Mesendoderm (in vitro differentiated cells): ENCODE measurements at regions not wholly inside any gene's neighbourhood (a gene's known extent, or its start where the extent isn't known, plus 50 kb on each side); places are given as distances from the start of the nearest gene placed in this dataset.
"Not testable (repeated sequence)": the region's sequence is repeated elsewhere in the genome, so short reads cannot be mapped to it uniquely, and the experiment has no call there.

Experiments used
- DNase-seq: peaks from one replicate; pipeline ENCODE4 v3.0.0; 2013
- H2AK5ac ChIP-seq: 2 replicates; pipeline ENCODE4 v1.6.1; 2013; ENCODE audit warnings: low read length, inconsistent platforms
- H2BK120ac ChIP-seq: 2 replicates; pipeline ENCODE4 v1.6.1; 2013; ENCODE audit warnings: low read depth, mild to moderate bottlenecking, low read length, moderate library complexity, mixed read lengths
- H2BK15ac ChIP-seq: replicated peaks from 2 replicates; pipeline ENCODE4 v1.6.1; 2013; ENCODE audit warnings: low read depth, mild to moderate bottlenecking, moderate library complexity
- H2BK5ac ChIP-seq: 2 replicates; pipeline ENCODE4 v1.6.1; 2013; ENCODE audit warnings: low read length, inconsistent platforms
- H3K18ac ChIP-seq: 2 replicates; pipeline ENCODE4 v1.6.1; 2013; ENCODE audit warnings: mild to moderate bottlenecking, low read length, mixed read lengths
- H3K23ac ChIP-seq: one replicate; pipeline ENCODE4 v1.6.1; 2013; ENCODE audit warnings: low read length
- H3K27ac ChIP-seq: 2 replicates; pipeline ENCODE4 v1.5.1; 2013; ENCODE audit warnings: low read depth, mild to moderate bottlenecking, inconsistent platforms, low read length, moderate library complexity
- H3K27me3 ChIP-seq: 2 replicates; pipeline ENCODE4 v1.6.1; 2013; ENCODE audit warnings: low read length, control low read depth, mild to moderate bottlenecking, inconsistent platforms; ENCODE audit not compliant: insufficient read depth, poor library complexity
- H3K36me3 ChIP-seq: 2 replicates; pipeline ENCODE4 v1.6.1; 2013; ENCODE audit warnings: low read length, inconsistent platforms; ENCODE audit not compliant: control insufficient read depth, insufficient read depth
- H3K4ac ChIP-seq: one replicate; pipeline ENCODE4 v1.6.1; 2013; ENCODE audit warnings: low read depth, mild to moderate bottlenecking, low read length, moderate library complexity
- H3K4me1 ChIP-seq: 2 replicates; pipeline ENCODE4 v1.6.1; 2013; ENCODE audit warnings: low read depth, low read length, inconsistent platforms; ENCODE audit not compliant: control insufficient read depth
- H3K4me2 ChIP-seq: 2 replicates; pipeline ENCODE4 v1.6.1; 2013; ENCODE audit warnings: low read length
- H3K4me3 ChIP-seq: 2 replicates; pipeline ENCODE4 v1.5.1; 2013; ENCODE audit warnings: mild to moderate bottlenecking, low read length
- H3K56ac ChIP-seq: one replicate; pipeline ENCODE4 v1.6.1; 2013; ENCODE audit warnings: low read length
- H3K79me1 ChIP-seq: 2 replicates; pipeline ENCODE4 v1.6.1; 2013; ENCODE audit warnings: low read length, inconsistent platforms
- H3K79me2 ChIP-seq: 2 replicates; pipeline ENCODE4 v1.6.1; 2013; ENCODE audit warnings: mild to moderate bottlenecking, low read length; ENCODE audit not compliant: control insufficient read depth, insufficient read depth
- H3K9ac ChIP-seq: 2 replicates; pipeline ENCODE4 v1.6.1; 2013; ENCODE audit warnings: low read length, inconsistent platforms
- H4K5ac ChIP-seq: one replicate; pipeline ENCODE4 v1.6.1; 2013; ENCODE audit warnings: low read length
- H4K8ac ChIP-seq: one replicate; pipeline ENCODE4 v1.6.1; 2013; ENCODE audit warnings: low read depth, mild to moderate bottlenecking, control low read depth, low read length, moderate library complexity
- WGBS: extraction: QIAGEN DNeasy Blood & Tissue Kit; methylation state at CpG from one replicate; pipeline ENCODE4 v1.1.7; 2013; ENCODE audit warnings: low lambda C conversion rate, missing lambda C conversion rate; ENCODE audit not compliant: insufficient coverage; ENCODE audit errors: extremely low coverage; 5-methylcytosine and 5-hydroxymethylcytosine counted together

DNA sequence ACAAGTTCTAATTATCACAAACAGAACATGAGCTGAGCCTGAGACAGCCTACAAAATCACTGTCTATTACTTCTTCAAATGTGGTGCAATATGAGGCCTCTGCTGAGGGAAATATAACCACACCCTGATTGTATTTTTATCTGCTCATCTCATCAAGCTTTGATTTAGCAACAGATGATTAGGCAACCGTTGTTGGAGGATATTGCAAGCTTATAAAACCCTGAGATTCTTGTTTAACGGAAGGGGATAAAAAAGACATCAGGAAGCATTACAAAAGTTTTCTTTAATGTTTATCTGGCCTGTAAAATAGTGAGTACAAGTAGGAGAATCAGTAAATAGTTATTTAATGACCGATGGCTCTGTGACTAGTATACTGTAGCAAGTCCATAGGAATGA lies 108.5 kb downstream of the ZNF330 start:
- Histone ChIP-seq H2BK120ac (no peak overlapping the region), H3K79me1 (no peaks in the 10 kb centered on the region), H3K18ac (no peak overlapping the region), H3K27me3 (no peaks in the 10 kb centered on the region), H3K4me1 (no peaks in the 10 kb centered on the region), H3K9ac (no peak overlapping the region), H2BK5ac (no peak overlapping the region), H4K5ac (no peak overlapping the region), H3K4me3 (no peak overlapping the region), H3K4ac (no peak overlapping the region), H2BK15ac (no peak overlapping the region), H3K23ac (no peak overlapping the region), H3K36me3 (no peaks in the 10 kb centered on the region), H3K56ac (no peak overlapping the region), H4K8ac (no peak overlapping the region), H3K4me2 (no peak overlapping the region), H2AK5ac (no peak overlapping the region), H3K27ac (no peak overlapping the region), H3K79me2 (no peaks in the 10 kb centered on the region)
- no peak for DNase-seq
- no CpG with 5 or more reads among the region's 3 CpGs for WGBS

DNA sequence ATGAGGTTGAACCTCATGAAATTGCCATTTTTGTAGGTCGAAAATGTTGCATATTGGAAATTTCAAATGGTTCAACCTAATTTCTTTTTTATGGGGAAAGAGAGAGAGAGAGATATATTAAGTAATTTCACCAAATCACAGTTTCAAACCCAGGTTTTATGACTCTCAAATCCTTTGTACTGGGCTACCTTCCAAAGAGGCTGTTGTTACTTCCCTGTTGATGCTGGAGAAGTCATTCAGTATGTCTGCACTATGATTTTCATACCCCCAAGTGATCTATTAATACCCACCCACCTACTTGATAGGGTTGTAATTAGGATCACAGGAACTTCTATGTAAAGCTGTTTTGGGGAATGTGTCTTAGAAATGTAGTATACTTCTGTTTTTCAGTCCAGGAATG lies 109.9 kb downstream of the ZNF330 start:
- H4K5ac ChIP-seq = no peak overlapping the region
- H3K27ac ChIP-seq = no peak overlapping the region
- H3K4me1 ChIP-seq = no peaks in the 10 kb centered on the region
- no peak overlapping the region for H3K56ac ChIP-seq
- no peak overlapping the region for H4K8ac ChIP-seq
- H3K4me3 ChIP-seq = no peak overlapping the region
- no peak overlapping the region for H2BK5ac ChIP-seq
- no peak overlapping the region for H3K4ac ChIP-seq
- DNase-seq = no peak
- H3K23ac ChIP-seq = no peak overlapping the region
- H3K4me2 ChIP-seq = no peak overlapping the region
- no CpG with 5 or more reads among the region's 1 CpG for WGBS
- H3K9ac ChIP-seq = no peak overlapping the region
- H3K79me2 ChIP-seq = no peaks in the 10 kb centered on the region
- no peak overlapping the region for H2AK5ac ChIP-seq
- H3K79me1 ChIP-seq = no peaks in the 10 kb centered on the region
- H3K27me3 ChIP-seq = no peaks in the 10 kb centered on the region
- no peak overlapping the region for H3K18ac ChIP-seq
- no peak overlapping the region for H2BK15ac ChIP-seq
- no peak overlapping the region for H2BK120ac ChIP-seq
- no peaks in the 10 kb centered on the region for H3K36me3 ChIP-seq

DNA sequence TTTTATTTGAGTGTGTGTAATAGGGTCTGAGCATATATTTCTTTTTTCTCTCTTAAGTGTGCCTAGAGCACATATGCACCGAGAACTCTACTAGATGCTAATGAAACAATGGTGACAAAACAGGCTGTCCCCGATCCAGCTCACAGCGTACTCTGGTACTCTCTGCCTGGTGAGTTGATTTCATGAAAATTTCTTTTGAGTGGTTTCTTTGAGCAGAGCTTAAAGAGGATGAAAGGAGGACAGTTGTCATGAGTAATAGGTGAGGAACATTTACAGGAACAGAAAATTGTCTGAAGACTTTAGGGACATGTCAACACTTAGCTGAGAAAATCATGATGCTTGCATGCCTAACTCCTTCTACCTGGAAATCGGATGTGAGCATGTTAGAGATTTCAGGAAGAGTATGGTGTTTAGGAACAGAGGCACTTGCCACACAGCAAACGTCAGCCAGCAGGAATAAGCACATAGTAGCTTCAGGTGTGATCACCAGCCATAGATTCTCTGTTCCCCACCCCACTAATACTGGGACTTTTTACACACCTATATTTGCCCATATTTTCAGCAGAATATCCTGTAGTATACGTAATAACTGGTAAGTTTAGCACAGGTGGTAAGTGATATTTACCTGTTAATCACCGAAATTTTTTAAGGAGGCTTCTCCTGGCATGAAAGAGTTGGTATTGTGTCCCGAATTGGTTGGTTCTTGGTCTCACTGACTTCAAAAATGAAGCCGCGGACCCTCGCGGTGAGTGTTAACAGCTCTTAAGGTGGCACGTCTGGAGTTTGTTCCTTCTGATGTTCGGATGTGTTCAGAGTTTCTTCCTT lies 111.1 kb downstream of the ZNF330 start:
- no CpG with 5 or more reads among the region's 14 CpGs for WGBS
- Histone ChIP-seq H3K4me1 (no peaks in the 10 kb centered on the region), H2BK5ac (no peak overlapping the region), H2BK120ac (no peak overlapping the region), H3K79me1 (no peaks in the 10 kb centered on the region), H3K9ac (no peak overlapping the region), H3K79me2 (no peaks in the 10 kb centered on the region), H3K4ac (no peak overlapping the region), H2AK5ac (no peak overlapping the region), H4K5ac (no peak overlapping the region), H3K27me3 (no peaks in the 10 kb centered on the region), H3K36me3 (no peaks in the 10 kb centered on the region), H3K18ac (no peak overlapping the region), H4K8ac (no peak overlapping the region), H3K56ac (no peak overlapping the region), H3K4me2 (no peak overlapping the region), H3K4me3 (no peak overlapping the region), H3K27ac (no peak overlapping the region), H3K23ac (no peak overlapping the region), H2BK15ac (no peak overlapping the region)
- DNase-seq = no peak

DNA sequence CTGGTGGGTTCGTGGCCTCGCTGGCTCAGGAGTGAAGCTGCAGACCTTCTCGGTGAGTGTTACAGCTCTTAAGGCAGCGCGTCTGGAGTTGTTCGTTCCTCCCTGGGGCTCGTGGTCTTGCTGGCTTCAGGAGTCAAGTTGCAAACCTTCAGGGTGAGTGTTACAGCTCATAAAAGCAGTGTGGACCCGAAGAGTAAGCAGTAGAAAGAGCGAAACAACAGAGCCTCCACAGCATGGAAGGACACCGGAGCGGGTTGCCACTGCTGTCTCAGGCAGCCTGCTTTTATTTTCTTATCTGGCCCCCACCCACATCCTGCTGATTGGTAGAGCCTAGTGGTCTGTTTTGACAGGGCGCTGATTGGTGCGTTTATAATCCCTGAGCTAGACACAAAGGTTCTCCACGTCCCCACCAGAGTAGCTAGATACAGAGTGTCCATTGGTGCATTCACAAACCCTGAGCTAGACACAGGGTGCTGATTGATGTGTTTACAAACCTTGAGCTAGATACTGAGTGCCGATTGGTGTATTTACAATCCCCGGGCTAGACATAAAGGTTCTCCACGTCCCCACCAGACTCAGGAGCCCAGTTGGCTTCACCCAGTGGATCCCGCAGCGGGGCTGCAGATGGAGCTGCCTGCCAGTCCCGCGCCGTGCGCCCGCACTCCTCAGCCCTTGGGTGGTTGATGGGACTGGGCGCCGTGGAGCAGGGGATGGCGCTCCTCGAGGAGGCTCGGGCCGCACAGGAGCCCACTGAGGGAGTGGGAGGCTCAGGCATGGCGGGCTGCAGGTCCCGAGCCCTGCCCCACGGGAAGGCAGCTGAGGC lies 111.9 kb downstream of the ZNF330 start:
- not testable (repeated sequence) for H3K4me2 ChIP-seq, H2BK120ac ChIP-seq, H2AK5ac ChIP-seq, H3K36me3 ChIP-seq, H3K4me1 ChIP-seq, H3K23ac ChIP-seq, H3K56ac ChIP-seq, H3K27me3 ChIP-seq, H3K27ac ChIP-seq, H4K8ac ChIP-seq, H3K79me1 ChIP-seq, H3K79me2 ChIP-seq, H3K18ac ChIP-seq, H3K4ac ChIP-seq, H2BK15ac ChIP-seq, H3K4me3 ChIP-seq, H2BK5ac ChIP-seq, H4K5ac ChIP-seq, H3K9ac ChIP-seq
- WGBS = no CpG with 5 or more reads among the region's 33 CpGs
- DNase-seq = peak; percentile 16

DNA sequence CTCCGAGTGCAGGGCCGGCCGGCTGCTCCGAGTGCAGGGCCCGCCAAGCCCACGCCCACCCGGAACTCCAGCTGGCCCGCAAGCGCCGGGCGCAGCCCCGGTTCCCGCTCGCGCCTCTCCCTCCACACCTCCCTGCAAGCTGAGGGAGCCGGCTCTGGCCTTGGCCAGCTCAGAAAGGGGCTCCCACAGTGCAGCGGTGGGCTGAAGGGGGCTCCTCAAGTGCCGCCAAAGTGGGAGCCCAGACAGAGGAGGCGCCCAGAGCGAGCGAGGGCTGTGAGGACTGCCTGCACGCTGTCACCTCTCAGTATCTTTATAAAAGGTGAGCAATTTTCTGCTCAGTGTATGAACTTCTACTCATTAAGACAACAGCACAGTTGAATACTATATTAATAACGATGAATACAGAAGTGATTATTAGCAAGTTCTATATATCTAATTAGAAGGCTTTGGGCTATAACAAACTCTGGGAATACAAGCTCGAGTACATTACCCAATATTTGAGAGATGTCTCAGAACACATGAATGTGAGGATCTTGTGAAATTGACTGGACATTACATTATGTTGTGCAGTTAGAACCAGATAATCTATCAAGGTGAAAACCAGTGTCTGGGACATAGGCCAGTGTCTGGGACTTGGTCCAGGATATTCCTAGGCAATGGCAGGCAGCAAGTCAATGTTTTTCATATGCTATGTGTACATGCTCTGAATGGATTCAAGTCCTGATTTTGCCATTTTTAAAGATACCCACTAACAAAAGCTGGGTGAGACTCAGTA lies 112.9 kb downstream of the ZNF330 start:
- no CpG with 5 or more reads among the region's 24 CpGs for WGBS
- not testable (repeated sequence) for DNase-seq, H2BK15ac ChIP-seq, H4K8ac ChIP-seq, H3K9ac ChIP-seq, H3K56ac ChIP-seq, H3K4me1 ChIP-seq, H3K4me3 ChIP-seq, H3K36me3 ChIP-seq, H3K27me3 ChIP-seq, H3K18ac ChIP-seq, H2AK5ac ChIP-seq, H3K79me1 ChIP-seq, H3K23ac ChIP-seq, H3K27ac ChIP-seq, H4K5ac ChIP-seq, H3K79me2 ChIP-seq, H3K4ac ChIP-seq, H3K4me2 ChIP-seq, H2BK5ac ChIP-seq, H2BK120ac ChIP-seq
